HEK293 (cell line): ENCODE measurements at regions not wholly inside any gene's neighbourhood (a gene's known extent, or its start where the extent isn't known, plus 50 kb on each side); places are given as distances from the start of the nearest gene placed in this dataset.

Experiments
- ATF2 ChIP-seq: fragments of 450-650 bp; formaldehyde crosslinking; IDR thresholded peaks from 2 replicates; pipeline ENCODE4 v1.5.1; 2016; ENCODE audit warnings: missing biosample characterization, missing genetic modification characterization, low read depth
- HOXA7 ChIP-seq: sonication (generic); formaldehyde crosslinking; IDR thresholded peaks from 2 replicates; pipeline ENCODE4 v1.8.1; 2022; ENCODE audit warnings: missing genetic modification reagents, borderline replicate concordance
- HOXC10 ChIP-seq: sonication (generic); formaldehyde crosslinking; IDR thresholded peaks from 2 replicates; pipeline ENCODE4 v1.8.1; 2023; ENCODE audit warnings: mild to moderate bottlenecking, missing genetic modification reagents
- PBX3 ChIP-seq: sonication (generic); formaldehyde crosslinking; IDR thresholded peaks from 2 replicates; pipeline ENCODE4 v1.8.1; 2022; ENCODE audit warnings: mild to moderate bottlenecking, moderate library complexity, missing genetic modification reagents
- PRDM1 ChIP-seq: fragments of 450-650 bp; formaldehyde crosslinking; IDR thresholded peaks from 2 replicates; pipeline ENCODE4; 2016; ENCODE audit warnings: missing biosample characterization, missing genetic modification characterization
- RBAK ChIP-seq: fragments of 450-650 bp; formaldehyde crosslinking; IDR thresholded peaks from 2 replicates; pipeline ENCODE4 v1.5.1; 2016; ENCODE audit warnings: missing biosample characterization, missing genetic modification characterization
- TRIM28 ChIP-seq: IDR thresholded peaks from 2 replicates; pipeline ENCODE4 v1.6.1; 2011; ENCODE audit warnings: low read length, control low read depth, borderline replicate concordance
- ZBTB11 ChIP-seq: fragments of 450-650 bp; formaldehyde crosslinking; conservative IDR thresholded peaks from 2 replicates; pipeline ENCODE4 v1.5.1; 2016; ENCODE audit warnings: low read depth, missing biosample characterization, missing genetic modification characterization
- ZNF133 ChIP-seq: fragments of 450-650 bp; formaldehyde crosslinking; IDR thresholded peaks from 2 replicates; pipeline ENCODE4 v1.5.1; 2016; ENCODE audit warnings: missing biosample characterization, missing genetic modification characterization
- ZNF174 ChIP-seq: fragments of 450-650 bp; formaldehyde crosslinking; IDR thresholded peaks from 2 replicates; pipeline ENCODE4 v1.5.0; 2017; ENCODE audit warnings: missing biosample characterization, mild to moderate bottlenecking, missing genetic modification characterization
- ZNF670 ChIP-seq: fragments of 450-650 bp; formaldehyde crosslinking; IDR thresholded peaks from 2 replicates; pipeline ENCODE4 v1.5.1; 2016; ENCODE audit warnings: missing biosample characterization, missing genetic modification characterization, low read depth
- TF ChIP-seq, protein P1 (sequence below): fragments of 450-650 bp; formaldehyde crosslinking; IDR thresholded peaks from 2 replicates; pipeline ENCODE4 v1.5.1; 2016; ENCODE audit warnings: missing biosample characterization, missing genetic modification characterization
- TF ChIP-seq, protein P2 (sequence below): fragments of 450-650 bp; formaldehyde crosslinking; IDR thresholded peaks from 2 replicates; pipeline ENCODE4 v1.5.1; 2016; ENCODE audit warnings: missing biosample characterization, missing genetic modification characterization
- TF ChIP-seq, protein P3 (sequence below): fragments of 450-650 bp; formaldehyde crosslinking; IDR thresholded peaks from 2 replicates; pipeline ENCODE4 v1.5.1; 2016; ENCODE audit warnings: missing biosample characterization, missing genetic modification characterization, low read depth

GRCh38 chr1:81379430-81379829, 421.3 kb upstream of the ADGRL2 start:
- no peak for TF ChIP-seq ZBTB11 (tag by site-specific recombination)
- TF ChIP-seq, protein P1, sequence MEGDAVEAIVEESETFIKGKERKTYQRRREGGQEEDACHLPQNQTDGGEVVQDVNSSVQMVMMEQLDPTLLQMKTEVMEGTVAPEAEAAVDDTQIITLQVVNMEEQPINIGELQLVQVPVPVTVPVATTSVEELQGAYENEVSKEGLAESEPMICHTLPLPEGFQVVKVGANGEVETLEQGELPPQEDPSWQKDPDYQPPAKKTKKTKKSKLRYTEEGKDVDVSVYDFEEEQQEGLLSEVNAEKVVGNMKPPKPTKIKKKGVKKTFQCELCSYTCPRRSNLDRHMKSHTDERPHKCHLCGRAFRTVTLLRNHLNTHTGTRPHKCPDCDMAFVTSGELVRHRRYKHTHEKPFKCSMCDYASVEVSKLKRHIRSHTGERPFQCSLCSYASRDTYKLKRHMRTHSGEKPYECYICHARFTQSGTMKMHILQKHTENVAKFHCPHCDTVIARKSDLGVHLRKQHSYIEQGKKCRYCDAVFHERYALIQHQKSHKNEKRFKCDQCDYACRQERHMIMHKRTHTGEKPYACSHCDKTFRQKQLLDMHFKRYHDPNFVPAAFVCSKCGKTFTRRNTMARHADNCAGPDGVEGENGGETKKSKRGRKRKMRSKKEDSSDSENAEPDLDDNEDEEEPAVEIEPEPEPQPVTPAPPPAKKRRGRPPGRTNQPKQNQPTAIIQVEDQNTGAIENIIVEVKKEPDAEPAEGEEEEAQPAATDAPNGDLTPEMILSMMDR: no peak
- no peak for TF ChIP-seq PRDM1
- TF ChIP-seq, protein P2, sequence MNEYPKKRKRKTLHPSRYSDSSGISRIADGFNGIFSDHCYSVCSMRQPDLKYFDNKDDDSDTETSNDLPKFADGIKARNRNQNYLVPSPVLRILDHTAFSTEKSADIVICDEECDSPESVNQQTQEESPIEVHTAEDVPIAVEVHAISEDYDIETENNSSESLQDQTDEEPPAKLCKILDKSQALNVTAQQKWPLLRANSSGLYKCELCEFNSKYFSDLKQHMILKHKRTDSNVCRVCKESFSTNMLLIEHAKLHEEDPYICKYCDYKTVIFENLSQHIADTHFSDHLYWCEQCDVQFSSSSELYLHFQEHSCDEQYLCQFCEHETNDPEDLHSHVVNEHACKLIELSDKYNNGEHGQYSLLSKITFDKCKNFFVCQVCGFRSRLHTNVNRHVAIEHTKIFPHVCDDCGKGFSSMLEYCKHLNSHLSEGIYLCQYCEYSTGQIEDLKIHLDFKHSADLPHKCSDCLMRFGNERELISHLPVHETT (tag by site-specific recombination): no peak
- no peak for TF ChIP-seq ZNF174 (tag by site-specific recombination)
- no peak for TF ChIP-seq ZNF670
- no peak for TF ChIP-seq TRIM28
- TF ChIP-seq ATF2 (tag by site-specific recombination): no peak
- no peak for TF ChIP-seq RBAK (tag by site-specific recombination)
- no peak for TF ChIP-seq PBX3 (CRISPR knock-in tag)
- TF ChIP-seq HOXC10 (CRISPR knock-in tag): no peak
- no peak for TF ChIP-seq HOXA7 (CRISPR knock-in tag)
- TF ChIP-seq, protein P3, sequence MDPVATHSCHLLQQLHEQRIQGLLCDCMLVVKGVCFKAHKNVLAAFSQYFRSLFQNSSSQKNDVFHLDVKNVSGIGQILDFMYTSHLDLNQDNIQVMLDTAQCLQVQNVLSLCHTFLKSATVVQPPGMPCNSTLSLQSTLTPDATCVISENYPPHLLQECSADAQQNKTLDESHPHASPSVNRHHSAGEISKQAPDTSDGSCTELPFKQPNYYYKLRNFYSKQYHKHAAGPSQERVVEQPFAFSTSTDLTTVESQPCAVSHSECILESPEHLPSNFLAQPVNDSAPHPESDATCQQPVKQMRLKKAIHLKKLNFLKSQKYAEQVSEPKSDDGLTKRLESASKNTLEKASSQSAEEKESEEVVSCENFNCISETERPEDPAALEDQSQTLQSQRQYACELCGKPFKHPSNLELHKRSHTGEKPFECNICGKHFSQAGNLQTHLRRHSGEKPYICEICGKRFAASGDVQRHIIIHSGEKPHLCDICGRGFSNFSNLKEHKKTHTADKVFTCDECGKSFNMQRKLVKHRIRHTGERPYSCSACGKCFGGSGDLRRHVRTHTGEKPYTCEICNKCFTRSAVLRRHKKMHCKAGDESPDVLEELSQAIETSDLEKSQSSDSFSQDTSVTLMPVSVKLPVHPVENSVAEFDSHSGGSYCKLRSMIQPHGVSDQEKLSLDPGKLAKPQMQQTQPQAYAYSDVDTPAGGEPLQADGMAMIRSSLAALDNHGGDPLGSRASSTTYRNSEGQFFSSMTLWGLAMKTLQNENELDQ (tag by site-specific recombination): no peak
- no peak for TF ChIP-seq ZNF133 (tag by site-specific recombination)
